IPS DF 6.9 (cell line): ENCODE measurements at regions not wholly inside any gene's neighbourhood (a gene's known extent, or its start where the extent isn't known, plus 50 kb on each side); places are given as distances from the start of the nearest gene placed in this dataset.

Experiments used
- DNase-seq: peaks from one replicate; pipeline ENCODE4 v3.0.0-alpha.2; 2013; ENCODE audit warnings: low read depth, low spot score
- H3K27ac ChIP-seq: one replicate; pipeline ENCODE4 v1.5.1; 2013; ENCODE audit warnings: low read length, control low read depth
- H3K27me3 ChIP-seq: 2 replicates; pipeline ENCODE4 v1.6.1; 2013; ENCODE audit warnings: mild to moderate bottlenecking, low read length; ENCODE audit not compliant: control insufficient read depth, insufficient read depth
- H3K36me3 ChIP-seq: 2 replicates; pipeline ENCODE4 v1.6.1; 2013; ENCODE audit warnings: low read length; ENCODE audit not compliant: control insufficient read depth, insufficient read depth
- H3K4me1 ChIP-seq: 2 replicates; pipeline ENCODE4 v1.6.1; 2013; ENCODE audit warnings: low read length; ENCODE audit not compliant: control insufficient read depth, insufficient read depth
- H3K4me3 ChIP-seq: 2 replicates; pipeline ENCODE4 v1.5.1; 2013; ENCODE audit warnings: mild to moderate bottlenecking, low read length
- H3K9me3 ChIP-seq: 2 replicates; pipeline ENCODE4 v1.6.1; 2013; ENCODE audit warnings: low read length, inconsistent platforms; ENCODE audit not compliant: control insufficient read depth, insufficient read depth
- WGBS: extraction: QIAGEN DNeasy Blood & Tissue Kit; methylation state at CpG from one replicate; pipeline ENCODE4 v1.1.7; 2013; ENCODE audit warnings: mixed read lengths, missing lambda C conversion rate; ENCODE audit not compliant: insufficient read length, insufficient coverage; 5-methylcytosine and 5-hydroxymethylcytosine counted together

DNA sequence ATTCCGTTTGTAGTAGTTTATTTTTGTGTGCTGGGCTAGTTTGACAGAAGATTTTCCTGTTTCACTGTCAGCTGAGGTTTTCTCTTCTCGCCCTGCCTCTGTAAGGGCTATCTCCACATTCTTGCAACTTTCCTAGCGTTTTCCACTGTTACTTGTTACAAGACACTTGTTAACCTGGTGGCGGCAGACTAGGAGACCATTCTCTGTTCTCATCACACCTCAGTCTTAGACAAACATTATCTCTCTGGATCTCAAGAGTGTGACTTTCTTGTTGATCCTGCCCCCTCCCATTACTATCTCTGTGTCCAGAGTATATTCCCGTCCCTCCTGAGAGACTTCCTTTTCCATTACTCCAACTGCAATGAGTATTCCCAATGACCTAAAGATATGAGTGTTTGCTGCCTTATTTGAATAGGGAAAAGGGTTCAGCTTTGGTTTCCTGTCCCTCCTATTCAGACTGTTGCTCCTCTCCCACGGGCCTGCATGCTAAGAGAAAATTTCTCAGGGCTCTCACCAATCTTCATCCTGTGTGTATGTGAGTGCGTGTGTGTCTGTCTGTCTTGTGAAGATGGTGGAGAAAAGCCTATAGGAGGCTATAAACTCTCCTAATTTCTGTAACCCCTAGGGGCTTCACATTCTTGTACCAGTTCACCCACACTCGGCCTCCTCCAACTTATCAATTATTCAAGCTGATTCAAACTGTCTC is 722.4 kb upstream of the POT1 start:
- H3K4me3 ChIP-seq, result no peak overlapping the region
- H3K27ac ChIP-seq, result no peak overlapping the region
- no CpG with 5 or more reads among the region's 8 CpGs for WGBS
- H3K36me3 ChIP-seq, result no peaks in the 10 kb centered on the region
- no peaks in the 10 kb centered on the region for H3K27me3 ChIP-seq
- no peaks in the 10 kb centered on the region for H3K4me1 ChIP-seq
- H3K9me3 ChIP-seq, result no peaks in the 10 kb centered on the region
- no peak for DNase-seq

DNA sequence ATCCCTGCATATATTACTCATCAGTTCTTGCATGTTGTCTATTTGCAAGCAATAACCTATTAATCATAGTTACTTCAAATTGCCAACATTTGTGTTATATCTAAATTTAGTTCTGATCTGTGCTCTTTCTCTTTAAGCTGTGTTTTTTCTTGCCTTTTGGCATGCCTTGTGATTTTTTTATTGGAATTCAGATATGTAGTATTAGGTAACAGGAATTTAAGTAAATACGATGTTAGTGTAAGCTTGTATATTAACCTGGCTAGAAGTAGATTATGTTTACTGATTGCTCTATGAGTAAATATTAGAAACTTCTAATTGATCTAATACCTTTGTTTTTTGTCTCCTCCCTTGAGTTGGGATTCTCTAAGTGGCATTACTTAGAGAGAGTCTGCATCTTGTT is 718.9 kb upstream of the POT1 start:
- H3K27me3 ChIP-seq, result no peaks in the 10 kb centered on the region
- no peaks in the 10 kb centered on the region for H3K4me1 ChIP-seq
- 100% methylated on average over 1 of the region's 1 CpG for WGBS
- H3K27ac ChIP-seq, result no peak overlapping the region
- H3K36me3 ChIP-seq, result no peaks in the 10 kb centered on the region
- H3K9me3 ChIP-seq, result no peaks in the 10 kb centered on the region
- no peak for DNase-seq
- H3K4me3 ChIP-seq, result no peak overlapping the region

DNA sequence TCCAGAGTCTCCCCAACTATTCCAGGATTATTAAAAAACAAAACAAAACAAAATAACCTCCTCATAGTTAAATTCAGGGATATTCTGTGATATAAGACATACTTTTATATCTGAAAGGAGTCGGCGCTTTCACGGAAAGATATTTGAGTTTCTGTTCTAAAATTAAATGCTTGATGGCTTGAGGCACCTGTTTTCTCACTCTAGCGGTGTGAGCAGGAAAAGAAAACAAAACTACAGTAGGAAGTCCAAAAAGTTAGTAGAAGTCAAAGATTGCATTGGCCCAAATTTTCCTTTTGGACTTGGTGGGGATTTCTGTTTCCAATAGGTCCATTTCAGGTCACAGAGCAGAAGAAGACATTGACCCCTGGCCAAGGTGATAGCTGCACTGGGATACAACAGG is 716.1 kb upstream of the POT1 start:
- Histone ChIP-seq H3K27me3 (no peaks in the 10 kb centered on the region), H3K36me3 (no peaks in the 10 kb centered on the region), H3K4me1 (no peaks in the 10 kb centered on the region), H3K9me3 (no peaks in the 10 kb centered on the region), H3K27ac (no peak overlapping the region), H3K4me3 (no peak overlapping the region)
- no peak for DNase-seq
- WGBS, result no CpG with 5 or more reads among the region's 4 CpGs

DNA sequence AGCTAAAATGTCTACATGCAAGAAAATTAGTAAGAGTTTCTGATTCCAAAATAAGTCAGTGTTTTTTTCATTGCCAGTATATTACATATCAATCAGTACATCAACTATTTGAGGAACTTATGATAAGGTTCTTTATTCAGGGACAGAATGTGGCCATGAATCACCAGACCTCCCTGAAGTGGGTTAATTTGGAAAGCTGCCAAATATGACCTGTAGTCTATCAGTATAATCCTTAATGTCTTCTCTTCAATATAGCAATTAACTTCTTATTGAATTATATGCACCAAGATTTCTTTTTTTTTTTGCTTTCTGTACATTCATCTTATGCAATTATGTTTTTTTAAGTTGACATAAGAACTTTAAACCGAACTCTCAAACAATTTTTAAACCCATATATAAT is 714.5 kb upstream of the POT1 start:
- Histone ChIP-seq H3K36me3 (no peaks in the 10 kb centered on the region), H3K4me3 (no peak overlapping the region), H3K27ac (no peak overlapping the region), H3K4me1 (no peaks in the 10 kb centered on the region), H3K27me3 (no peaks in the 10 kb centered on the region), H3K9me3 (no peaks in the 10 kb centered on the region)
- no peak for DNase-seq
- no CpG with 5 or more reads among the region's 1 CpG for WGBS

DNA sequence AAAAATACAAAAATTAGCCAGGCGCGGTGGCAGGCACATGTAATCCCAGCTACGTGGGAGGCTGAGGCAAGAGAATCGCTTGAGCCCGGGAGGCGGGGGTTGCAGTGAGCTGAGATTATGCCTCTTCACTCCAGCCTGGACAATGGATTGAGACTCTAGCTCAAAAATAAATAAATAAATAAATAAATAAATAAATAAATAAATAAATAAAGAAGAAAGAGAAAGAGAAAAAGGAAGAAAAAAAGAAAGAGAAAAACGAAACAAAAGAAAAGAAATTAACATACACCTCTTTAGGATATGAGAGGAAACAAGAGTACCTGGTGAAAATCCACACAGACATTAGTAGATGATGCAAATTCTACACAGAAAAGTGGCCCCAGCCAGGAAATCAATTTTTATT is 713.7 kb upstream of the POT1 start:
- Histone ChIP-seq H3K9me3 (no peaks in the 10 kb centered on the region), H3K4me3 (no peak overlapping the region), H3K36me3 (no peaks in the 10 kb centered on the region), H3K4me1 (no peaks in the 10 kb centered on the region), H3K27ac (no peak overlapping the region), H3K27me3 (no peaks in the 10 kb centered on the region)
- no peak for DNase-seq
- no CpG with 5 or more reads among the region's 7 CpGs for WGBS

DNA sequence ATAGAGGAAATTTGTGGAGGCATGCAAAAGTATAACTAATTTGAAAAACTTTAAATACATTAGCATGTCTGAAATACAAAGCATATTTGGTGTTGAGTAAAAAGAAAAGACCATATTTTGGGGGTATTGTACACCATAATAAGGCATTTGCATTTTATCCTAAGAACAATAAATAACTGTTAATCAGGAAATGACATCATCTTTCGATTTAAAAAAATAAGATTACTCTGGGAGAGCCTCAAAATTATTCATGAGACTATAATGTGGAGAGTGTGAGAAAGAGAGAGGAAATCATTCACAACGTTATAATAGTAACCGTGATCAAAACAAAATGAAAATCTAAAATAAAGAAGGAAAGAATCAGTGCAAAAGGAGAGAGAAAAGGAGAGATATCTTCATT is 712.3 kb upstream of the POT1 start:
- no CpG with 5 or more reads among the region's 3 CpGs for WGBS
- no peak for DNase-seq
- no peak overlapping the region for H3K4me3 ChIP-seq

DNA sequence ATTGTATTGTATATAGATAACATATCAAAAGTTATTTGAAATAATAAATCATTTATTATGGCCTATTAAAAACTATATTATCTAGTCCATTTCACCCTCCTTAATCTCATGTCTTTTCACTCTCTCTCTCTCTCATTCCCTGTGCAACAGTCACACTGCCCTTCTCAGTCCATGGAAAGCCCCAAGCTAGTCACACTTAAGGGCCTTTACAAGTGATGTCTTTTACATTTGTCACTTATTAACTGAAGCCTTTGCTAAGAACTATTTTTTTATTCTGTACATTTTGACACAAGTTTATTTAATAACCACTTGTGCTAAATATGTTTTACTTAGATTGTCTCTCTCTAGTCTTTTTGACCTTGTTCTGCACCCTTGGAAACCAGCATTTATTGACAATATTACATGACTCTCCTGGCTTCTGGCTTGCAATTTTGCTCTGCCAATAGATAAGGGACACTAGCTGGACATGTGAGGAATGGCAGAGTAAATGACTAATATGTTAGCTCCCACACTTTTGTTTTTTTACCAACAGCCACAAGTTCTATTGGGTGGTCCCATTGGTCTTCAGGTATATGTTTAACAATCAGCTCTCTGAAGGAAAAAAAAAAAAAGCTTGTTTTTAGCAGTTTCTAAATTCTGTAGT is 706.8 kb upstream of the POT1 start:
- Histone ChIP-seq H3K27ac (no peak overlapping the region), H3K4me1 (no peaks in the 10 kb centered on the region), H3K27me3 (no peaks in the 10 kb centered on the region), H3K9me3 (no peaks in the 10 kb centered on the region), H3K36me3 (no peaks in the 10 kb centered on the region), H3K4me3 (no peak overlapping the region)
- DNase-seq, result no peak

More for the DNA sequence above, 712.3 kb upstream of the POT1 start:
- Histone ChIP-seq H3K36me3 (no peaks in the 10 kb centered on the region), H3K27me3 (no peaks in the 10 kb centered on the region), H3K27ac (no peak overlapping the region), H3K9me3 (no peaks in the 10 kb centered on the region), H3K4me1 (no peaks in the 10 kb centered on the region)

DNA sequence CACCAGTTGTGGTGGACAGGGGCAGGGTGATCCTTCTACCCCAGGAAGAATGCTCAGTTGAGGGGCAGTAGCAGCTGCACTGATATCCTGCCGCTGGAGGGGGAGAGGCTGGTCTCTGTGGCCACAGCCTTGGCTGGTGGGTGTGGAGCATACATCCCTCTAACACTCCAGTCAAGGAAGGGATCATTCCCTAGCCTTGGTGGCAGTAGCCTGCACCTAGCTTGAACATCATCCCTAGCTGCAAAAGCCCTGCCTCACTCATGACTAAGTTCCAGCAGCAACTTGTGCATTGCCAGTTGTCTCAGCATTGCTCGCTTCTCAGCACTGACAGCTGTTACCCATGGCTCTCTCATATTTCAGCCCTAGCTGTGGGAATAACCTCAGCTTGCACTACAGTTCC is 688.9 kb upstream of the POT1 start:
- H3K27ac ChIP-seq, result no peak overlapping the region
- no peaks in the 10 kb centered on the region for H3K9me3 ChIP-seq
- no peak overlapping the region for H3K4me3 ChIP-seq
- no peaks in the 10 kb centered on the region for H3K36me3 ChIP-seq
- DNase-seq, result no peak
- H3K27me3 ChIP-seq, result no peaks in the 10 kb centered on the region
- WGBS, result no CpG with 5 or more reads among the region's 2 CpGs
- no peaks in the 10 kb centered on the region for H3K4me1 ChIP-seq

DNA sequence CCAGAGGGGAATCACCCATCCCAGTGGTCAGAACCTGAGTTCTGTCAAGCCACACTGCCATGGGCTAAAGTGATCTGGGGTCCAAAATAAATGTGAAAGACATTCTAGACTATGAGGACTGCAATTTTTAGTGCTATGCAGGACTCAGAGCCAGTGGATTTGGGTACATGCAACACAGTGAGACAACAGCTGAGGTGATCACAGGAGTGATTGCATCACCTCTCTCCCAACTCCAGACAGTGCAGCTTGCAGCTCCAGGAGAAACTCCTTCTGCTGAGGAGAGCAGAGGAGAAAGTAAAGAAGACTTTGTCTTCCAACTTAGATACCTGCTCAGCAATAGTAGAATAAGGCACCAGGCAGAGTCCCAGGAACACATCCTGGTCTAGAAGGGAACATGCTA is 682.0 kb upstream of the POT1 start:
- Histone ChIP-seq H3K27me3 (no peaks in the 10 kb centered on the region), H3K36me3 (no peaks in the 10 kb centered on the region), H3K9me3 (no peaks in the 10 kb centered on the region), H3K27ac (no peak overlapping the region), H3K4me1 (no peaks in the 10 kb centered on the region), H3K4me3 (no peak overlapping the region)
- no peak for DNase-seq

DNA sequence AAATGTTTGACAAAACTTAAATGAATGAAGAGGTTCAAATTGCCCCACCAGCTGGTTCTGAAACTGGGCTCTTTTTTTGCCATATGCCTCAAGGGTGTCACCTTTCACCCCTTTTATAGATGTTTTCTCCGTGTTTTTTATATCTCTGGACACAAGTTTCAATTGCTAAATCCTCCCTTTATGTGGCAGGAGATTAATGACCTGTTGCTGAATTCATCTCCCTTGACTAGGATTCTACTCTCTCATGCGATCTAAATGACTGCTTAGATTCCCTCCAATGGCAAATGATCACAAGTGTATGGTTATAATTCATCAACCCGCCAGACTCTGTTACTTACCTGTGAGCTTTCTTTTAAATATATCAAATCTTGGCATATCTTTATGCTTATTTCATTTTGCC is 677.0 kb upstream of the POT1 start:
- Histone ChIP-seq H3K27ac (no peak overlapping the region), H3K27me3 (no peaks in the 10 kb centered on the region), H3K4me3 (no peak overlapping the region), H3K9me3 (no peaks in the 10 kb centered on the region), H3K36me3 (no peaks in the 10 kb centered on the region), H3K4me1 (no peaks in the 10 kb centered on the region)
- WGBS, result no CpG with 5 or more reads among the region's 3 CpGs
- no peak for DNase-seq

DNA sequence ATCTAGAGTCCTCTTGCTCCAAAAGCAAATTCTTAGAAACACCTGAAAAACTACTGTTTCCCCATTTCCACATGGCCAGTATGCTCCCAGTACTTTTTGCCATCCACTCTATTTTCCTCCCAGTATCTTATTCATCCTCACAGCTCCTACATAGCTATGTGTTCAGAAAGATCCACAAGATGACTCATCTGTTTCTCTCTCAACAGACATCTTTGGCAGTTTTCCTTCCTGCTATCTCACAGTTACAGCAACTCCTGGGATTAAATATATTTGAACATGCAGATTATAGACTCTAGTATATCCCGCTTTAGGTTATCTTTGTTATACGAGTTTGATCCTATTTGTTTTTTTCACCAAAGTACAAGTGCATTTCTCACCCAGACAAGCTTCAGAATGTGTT is 675.6 kb upstream of the POT1 start:
- Histone ChIP-seq H3K27ac (no peak overlapping the region), H3K27me3 (no peaks in the 10 kb centered on the region), H3K4me3 (no peak overlapping the region), H3K36me3 (no peaks in the 10 kb centered on the region), H3K4me1 (no peaks in the 10 kb centered on the region), H3K9me3 (no peaks in the 10 kb centered on the region)
- no CpG with 5 or more reads among the region's 2 CpGs for WGBS
- DNase-seq, result no peak
